SU-DHL-6 (cell line): ENCODE measurements at regions not wholly inside any gene's neighbourhood (a gene's known extent, or its start where the extent isn't known, plus 50 kb on each side); places are given as distances from the start of the nearest gene placed in this dataset.

Experiments used
- H2AFZ ChIP-seq: fragments of 200-600 bp; sonication (generic); 2 replicates; pipeline ENCODE4 v1.6.1; 2014; ENCODE audit warnings: low read depth, mild to moderate bottlenecking, moderate library complexity, mixed read lengths, antibody characterized with exemption, low read length; ENCODE audit not compliant: severe bottlenecking
- H3F3A ChIP-seq: fragments of 200-600 bp; shearing (Covaris generic); 2 replicates; pipeline ENCODE4 v1.6.0; 2016; ENCODE audit warnings: antibody characterized with exemption, mild to moderate bottlenecking; ENCODE audit not compliant: insufficient read depth
- H3K27ac ChIP-seq: fragments of 200-600 bp; sonication (generic); 2 replicates; pipeline ENCODE4 v1.5.1; 2016; ENCODE audit warnings: low read depth, mild to moderate bottlenecking, low read length, moderate library complexity, mixed read lengths
- H3K27me3 ChIP-seq: fragments of 200-600 bp; sonication (generic), shearing (Covaris generic); 2 replicates; pipeline ENCODE4 v1.6.0; 2014; ENCODE audit warnings: mild to moderate bottlenecking, low read length
- H3K36me3 ChIP-seq: fragments of 200-600 bp; sonication (generic); 2 replicates; pipeline ENCODE4 v1.6.1; 2014; ENCODE audit warnings: mild to moderate bottlenecking, low read length, mixed read lengths
- H3K4me2 ChIP-seq: fragments of 300-600, 200-600 bp; shearing (Covaris generic), sonication (generic); 2 replicates; pipeline ENCODE4 v1.6.0; 2014; ENCODE audit warnings: low read length, low read depth, mild to moderate bottlenecking; ENCODE audit not compliant: poor library complexity, severe bottlenecking
- H3K4me3 ChIP-seq: fragments of 200-600 bp; sonication (generic); 2 replicates; pipeline ENCODE4 v1.5.1; 2014; ENCODE audit warnings: antibody characterized with exemption, low read length, mild to moderate bottlenecking, mixed read lengths; ENCODE audit not compliant: insufficient read depth, poor library complexity, severe bottlenecking
- H3K79me2 ChIP-seq: fragments of 200-600 bp; sonication (generic); 2 replicates; pipeline ENCODE4 v1.6.1; 2014; ENCODE audit warnings: mild to moderate bottlenecking, low read length, moderate library complexity; ENCODE audit not compliant: insufficient read depth
- H3K9ac ChIP-seq: fragments of 200-600 bp; sonication (generic); 2 replicates; pipeline ENCODE4 v1.7.0; 2014; ENCODE audit warnings: mild to moderate bottlenecking, low read length
- H3K9me2 ChIP-seq: fragments of 200-600 bp; sonication (generic); replicated peaks from 2 replicates; pipeline ENCODE4 v1.6.1; 2014; ENCODE audit warnings: low read length; ENCODE audit not compliant: insufficient read depth
- H3K9me3 ChIP-seq: fragments of 200-600 bp; sonication (generic); 2 replicates; pipeline ENCODE4 v1.6.1; 2014; ENCODE audit warnings: low read length, mixed read lengths; ENCODE audit not compliant: insufficient read depth
- H4K20me1 ChIP-seq: fragments of 200-600 bp; sonication (generic); 2 replicates; pipeline ENCODE4 v1.6.1; 2014; ENCODE audit warnings: low read depth, mild to moderate bottlenecking, antibody characterized with exemption, low read length, moderate library complexity, mixed read lengths
- CTCF ChIP-seq: fragments of 200-600 bp; sonication (generic); IDR thresholded peaks from one replicate; pipeline ENCODE4 v1.5.1; 2017; ENCODE audit warnings: antibody characterized with exemption, mild to moderate bottlenecking, low read length, moderate library complexity; ENCODE audit not compliant: insufficient read depth, poor library complexity, severe bottlenecking
- EZH2phosphoT487 ChIP-seq: fragments of 200-600 bp; sonication (generic), shearing (Covaris generic); conservative IDR thresholded peaks from 2 replicates; pipeline ENCODE4 v1.6.1; 2018; ENCODE audit warnings: mild to moderate bottlenecking, antibody characterized with exemption, low read length, moderate library complexity, mixed read lengths

GRCh38 chr18:78126536-78126935, 853.1 kb upstream of the SALL3 start:
- H3K36me3 ChIP-seq, result no peaks in the 10 kb centered on the region
- no peak overlapping the region for H3K27ac ChIP-seq
- no peak overlapping the region for H3K4me3 ChIP-seq
- no peaks in the 10 kb centered on the region for H3K9me3 ChIP-seq
- H3K4me2 ChIP-seq, result no peak overlapping the region
- no peaks in the 10 kb centered on the region for H3F3A ChIP-seq
- H3K79me2 ChIP-seq, result no peaks in the 10 kb centered on the region
- no peak overlapping the region for H3K9ac ChIP-seq
- no peak for TF ChIP-seq CTCF
- TF ChIP-seq EZH2phosphoT487, result no peak
- no peaks in the 10 kb centered on the region for H3K27me3 ChIP-seq
- H2AFZ ChIP-seq, result no peak overlapping the region
- H4K20me1 ChIP-seq, result no peaks in the 10 kb centered on the region
- H3K9me2 ChIP-seq, result no peaks in the 10 kb centered on the region

- Histone ChIP-seq H2AFZ (no peak overlapping the region), H3K4me2 (no peak overlapping the region), H3K27ac (no peak overlapping the region), H3K36me3 (no peaks in the 10 kb centered on the region), H3K9me2 (no peaks in the 10 kb centered on the region), H3K79me2 (no peaks in the 10 kb centered on the region), H3K9me3 (no peaks in the 10 kb centered on the region), H3K4me3 (no peak overlapping the region), H3K9ac (no peak overlapping the region), H3F3A (no peaks in the 10 kb centered on the region), H4K20me1 (no peaks in the 10 kb centered on the region), H3K27me3 (no peaks in the 10 kb centered on the region)
- TF ChIP-seq CTCF, result no peak
These were observed 852.6 kb upstream of the SALL3 start for GRCh38 chr18:78127041-78127440.

GRCh38 chr18:78128004-78128403, 851.6 kb upstream of the SALL3 start:
- H3K36me3 ChIP-seq, result no peaks in the 10 kb centered on the region
- no peak overlapping the region for H3K4me3 ChIP-seq
- no peak for TF ChIP-seq EZH2phosphoT487
- no peaks in the 10 kb centered on the region for H3K9me3 ChIP-seq
- no peaks in the 10 kb centered on the region for H3K27me3 ChIP-seq
- H2AFZ ChIP-seq, result no peak overlapping the region
- H3K27ac ChIP-seq, result no peak overlapping the region
- no peaks in the 10 kb centered on the region for H3F3A ChIP-seq
- H3K79me2 ChIP-seq, result no peaks in the 10 kb centered on the region
- no peaks in the 10 kb centered on the region for H3K9me2 ChIP-seq
- H4K20me1 ChIP-seq, result no peaks in the 10 kb centered on the region
- no peak overlapping the region for H3K9ac ChIP-seq
- H3K4me2 ChIP-seq, result no peak overlapping the region

GRCh38 chr18:78129260-78129659, 850.4 kb upstream of the SALL3 start:
- Histone ChIP-seq H2AFZ (no peak overlapping the region), H4K20me1 (no peaks in the 10 kb centered on the region), H3K9ac (no peak overlapping the region), H3K9me3 (no peaks in the 10 kb centered on the region), H3K4me3 (no peak overlapping the region), H3K27me3 (no peaks in the 10 kb centered on the region), H3K4me2 (no peak overlapping the region), H3K27ac (no peak overlapping the region), H3K36me3 (no peaks in the 10 kb centered on the region), H3F3A (no peaks in the 10 kb centered on the region), H3K79me2 (no peaks in the 10 kb centered on the region), H3K9me2 (no peaks in the 10 kb centered on the region)
- no peak for TF ChIP-seq EZH2phosphoT487
